ENCODE measurements at regions not wholly inside any gene's neighbourhood (a gene's known extent, or its start where the extent isn't known, plus 50 kb on each side); places are given as distances from the start of the nearest gene placed in this dataset.

DNA sequence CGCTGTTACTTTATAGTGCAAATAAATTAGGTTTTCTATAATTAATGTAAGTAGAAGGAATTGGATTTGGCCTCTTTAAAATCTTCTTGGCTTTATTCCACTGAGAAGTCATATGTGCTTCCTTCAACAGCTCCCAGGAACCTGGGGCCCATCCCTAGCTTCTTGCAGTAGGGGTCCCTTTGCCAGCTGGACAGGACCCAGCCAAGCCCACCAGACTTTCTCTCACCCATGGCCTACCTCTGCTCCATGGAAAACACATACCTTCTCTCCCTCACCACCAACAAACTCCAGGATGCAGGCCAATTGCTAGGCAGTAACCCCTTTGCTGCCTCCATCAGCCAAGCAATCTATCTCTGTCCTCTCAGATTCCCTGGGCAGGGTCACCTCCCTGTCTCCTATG, 84.0 kb downstream of the RSL24D1 start:
- TF ChIP-seq CTCF (IDR thresholded peaks at IDR 0.05) = no peak
- TF ChIP-seq USF2 (IDR thresholded peaks at IDR 0.05) = no peak
- no peak for TF ChIP-seq ESRRA (IDR thresholded peaks at IDR 0.05; ENCODE audit: borderline replicate concordance, low read length)
- no peak for TF ChIP-seq SMC3 (IDR thresholded peaks at IDR 0.05)
- TF ChIP-seq POLR2A (IDR thresholded peaks at IDR 0.05; ENCODE audit: low read length) = no peak
- no peak for TF ChIP-seq NFE2L2 (conservative IDR thresholded peaks at IDR 0.05; ENCODE audit: low read length)
- TF ChIP-seq HDAC2 (IDR thresholded peaks at IDR 0.05) = no peak
- TF ChIP-seq, protein P1, sequence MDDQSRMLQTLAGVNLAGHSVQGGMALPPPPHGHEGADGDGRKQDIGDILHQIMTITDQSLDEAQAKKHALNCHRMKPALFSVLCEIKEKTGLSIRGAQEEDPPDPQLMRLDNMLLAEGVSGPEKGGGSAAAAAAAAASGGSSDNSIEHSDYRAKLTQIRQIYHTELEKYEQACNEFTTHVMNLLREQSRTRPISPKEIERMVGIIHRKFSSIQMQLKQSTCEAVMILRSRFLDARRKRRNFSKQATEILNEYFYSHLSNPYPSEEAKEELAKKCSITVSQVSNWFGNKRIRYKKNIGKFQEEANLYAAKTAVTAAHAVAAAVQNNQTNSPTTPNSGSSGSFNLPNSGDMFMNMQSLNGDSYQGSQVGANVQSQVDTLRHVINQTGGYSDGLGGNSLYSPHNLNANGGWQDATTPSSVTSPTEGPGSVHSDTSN (IDR thresholded peaks at IDR 0.05) = no peak
- TF ChIP-seq CHD2 (IDR thresholded peaks at IDR 0.05; ENCODE audit: low read length, partially characterized antibody) = no peak
- TF ChIP-seq REST (IDR thresholded peaks at IDR 0.05) = no peak
- TF ChIP-seq RFX5 (IDR thresholded peaks at IDR 0.05) = no peak
- TF ChIP-seq MYC (IDR thresholded peaks at IDR 0.05; ENCODE audit: borderline replicate concordance, low read length) = no peak
- no peak for TF ChIP-seq EHMT2 (IDR thresholded peaks at IDR 0.05; ENCODE audit: low read depth)
- TF ChIP-seq, protein P2, sequence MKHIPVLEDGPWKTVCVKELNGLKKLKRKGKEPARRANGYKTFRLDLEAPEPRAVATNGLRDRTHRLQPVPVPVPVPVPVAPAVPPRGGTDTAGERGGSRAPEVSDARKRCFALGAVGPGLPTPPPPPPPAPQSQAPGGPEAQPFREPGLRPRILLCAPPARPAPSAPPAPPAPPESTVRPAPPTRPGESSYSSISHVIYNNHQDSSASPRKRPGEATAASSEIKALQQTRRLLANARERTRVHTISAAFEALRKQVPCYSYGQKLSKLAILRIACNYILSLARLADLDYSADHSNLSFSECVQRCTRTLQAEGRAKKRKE (CRISPR knock-in tag; IDR thresholded peaks at IDR 0.05; ENCODE audit: low read depth) = no peak

Measured in A549 (cell line).